SK-N-SH (cell line): ENCODE measurements at regions not wholly inside any gene's neighbourhood (a gene's known extent, or its start where the extent isn't known, plus 50 kb on each side); places are given as distances from the start of the nearest gene placed in this dataset.

Experiments used
- EZH2phosphoT487 ChIP-seq: fragments of 200-600 bp; sonication (generic); IDR thresholded peaks from 2 replicates; pipeline ENCODE4 v1.6.1; 2017; ENCODE audit warnings: low read depth, mixed run types, mild to moderate bottlenecking, antibody characterized with exemption, moderate library complexity, borderline replicate concordance
- FOXJ3 ChIP-seq: sonication (generic); formaldehyde crosslinking; IDR thresholded peaks from 2 replicates; pipeline ENCODE4 v1.5.1; 2020; ENCODE audit warnings: mild to moderate bottlenecking, missing genetic modification reagents
- GABPA ChIP-seq: IDR thresholded peaks from 2 replicates; pipeline ENCODE4 v1.4.0; 2012; ENCODE audit warnings: low read depth, mild to moderate bottlenecking
- RAD21 ChIP-seq: IDR thresholded peaks from 2 replicates; pipeline ENCODE4 v1.6.1; 2012; ENCODE audit warnings: mild to moderate bottlenecking, low read length
- RCOR1 ChIP-seq: fragments of 150-350 bp; IDR thresholded peaks from 2 replicates; pipeline ENCODE4 v1.6.1; 2017; ENCODE audit warnings: antibody characterized with exemption, low read length
- SIN3A ChIP-seq: IDR thresholded peaks from 2 replicates; pipeline ENCODE4 v1.6.1; 2012; ENCODE audit warnings: low read depth, mild to moderate bottlenecking, low read length, moderate library complexity, borderline replicate concordance
- YY1 ChIP-seq: IDR thresholded peaks from 2 replicates; pipeline ENCODE4 v1.4.0; 2012; ENCODE audit warnings: low read depth, mild to moderate bottlenecking
- TF ChIP-seq, protein P1 (sequence below): fragments of 200-600 bp; sonication (generic); IDR thresholded peaks from 2 replicates; pipeline ENCODE4 v1.6.1; 2017; ENCODE audit warnings: antibody characterized with exemption, mild to moderate bottlenecking, moderate library complexity
- TF ChIP-seq, protein P2 (sequence below): IDR thresholded peaks from 2 replicates; pipeline ENCODE4 v1.4.0; 2012; ENCODE audit warnings: low read depth, borderline replicate concordance
- TF ChIP-seq, protein P3 (sequence below): IDR thresholded peaks from 2 replicates; pipeline ENCODE4 v1.4.0; 2012; ENCODE audit warnings: low read depth
- TF ChIP-seq, protein P4 (sequence below): fragments of 150-350 bp; IDR thresholded peaks from 2 replicates; pipeline ENCODE4 v1.6.1; 2017; ENCODE audit warnings: antibody characterized with exemption, low read length, low read depth, borderline replicate concordance

DNA sequence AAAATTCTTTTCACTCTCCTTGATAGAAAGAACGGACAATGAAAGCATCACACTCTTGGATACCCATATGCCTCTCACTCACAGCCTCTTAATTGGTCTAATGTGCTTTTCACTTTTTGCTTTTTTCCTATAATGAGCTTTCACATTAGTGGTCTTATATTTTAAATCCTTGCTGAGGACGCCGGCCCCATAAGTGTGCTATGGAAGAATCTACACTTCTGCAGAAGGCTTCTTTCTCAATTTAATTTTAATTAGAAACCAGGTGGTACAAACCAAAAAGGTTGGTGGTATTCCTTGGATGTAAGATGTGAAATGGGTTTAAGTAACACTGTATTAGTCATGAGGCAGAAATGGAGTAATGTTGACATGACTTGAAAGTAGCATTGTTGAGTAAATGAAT is 190.6 kb upstream of the NFIA start:
- TF ChIP-seq RCOR1 = no peak
- TF ChIP-seq, protein P1, sequence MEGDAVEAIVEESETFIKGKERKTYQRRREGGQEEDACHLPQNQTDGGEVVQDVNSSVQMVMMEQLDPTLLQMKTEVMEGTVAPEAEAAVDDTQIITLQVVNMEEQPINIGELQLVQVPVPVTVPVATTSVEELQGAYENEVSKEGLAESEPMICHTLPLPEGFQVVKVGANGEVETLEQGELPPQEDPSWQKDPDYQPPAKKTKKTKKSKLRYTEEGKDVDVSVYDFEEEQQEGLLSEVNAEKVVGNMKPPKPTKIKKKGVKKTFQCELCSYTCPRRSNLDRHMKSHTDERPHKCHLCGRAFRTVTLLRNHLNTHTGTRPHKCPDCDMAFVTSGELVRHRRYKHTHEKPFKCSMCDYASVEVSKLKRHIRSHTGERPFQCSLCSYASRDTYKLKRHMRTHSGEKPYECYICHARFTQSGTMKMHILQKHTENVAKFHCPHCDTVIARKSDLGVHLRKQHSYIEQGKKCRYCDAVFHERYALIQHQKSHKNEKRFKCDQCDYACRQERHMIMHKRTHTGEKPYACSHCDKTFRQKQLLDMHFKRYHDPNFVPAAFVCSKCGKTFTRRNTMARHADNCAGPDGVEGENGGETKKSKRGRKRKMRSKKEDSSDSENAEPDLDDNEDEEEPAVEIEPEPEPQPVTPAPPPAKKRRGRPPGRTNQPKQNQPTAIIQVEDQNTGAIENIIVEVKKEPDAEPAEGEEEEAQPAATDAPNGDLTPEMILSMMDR = no peak
- TF ChIP-seq, protein P2, sequence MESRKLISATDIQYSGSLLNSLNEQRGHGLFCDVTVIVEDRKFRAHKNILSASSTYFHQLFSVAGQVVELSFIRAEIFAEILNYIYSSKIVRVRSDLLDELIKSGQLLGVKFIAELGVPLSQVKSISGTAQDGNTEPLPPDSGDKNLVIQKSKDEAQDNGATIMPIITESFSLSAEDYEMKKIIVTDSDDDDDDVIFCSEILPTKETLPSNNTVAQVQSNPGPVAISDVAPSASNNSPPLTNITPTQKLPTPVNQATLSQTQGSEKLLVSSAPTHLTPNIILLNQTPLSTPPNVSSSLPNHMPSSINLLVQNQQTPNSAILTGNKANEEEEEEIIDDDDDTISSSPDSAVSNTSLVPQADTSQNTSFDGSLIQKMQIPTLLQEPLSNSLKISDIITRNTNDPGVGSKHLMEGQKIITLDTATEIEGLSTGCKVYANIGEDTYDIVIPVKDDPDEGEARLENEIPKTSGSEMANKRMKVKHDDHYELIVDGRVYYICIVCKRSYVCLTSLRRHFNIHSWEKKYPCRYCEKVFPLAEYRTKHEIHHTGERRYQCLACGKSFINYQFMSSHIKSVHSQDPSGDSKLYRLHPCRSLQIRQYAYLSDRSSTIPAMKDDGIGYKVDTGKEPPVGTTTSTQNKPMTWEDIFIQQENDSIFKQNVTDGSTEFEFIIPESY = no peak
- TF ChIP-seq EZH2phosphoT487 = no peak
- TF ChIP-seq YY1 = no peak
- TF ChIP-seq GABPA = no peak
- TF ChIP-seq FOXJ3 (CRISPR knock-in tag) = no peak
- no peak for TF ChIP-seq RAD21
- TF ChIP-seq SIN3A = no peak
- TF ChIP-seq, protein P3, sequence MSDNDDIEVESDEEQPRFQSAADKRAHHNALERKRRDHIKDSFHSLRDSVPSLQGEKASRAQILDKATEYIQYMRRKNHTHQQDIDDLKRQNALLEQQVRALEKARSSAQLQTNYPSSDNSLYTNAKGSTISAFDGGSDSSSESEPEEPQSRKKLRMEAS = no peak
- TF ChIP-seq, protein P4, sequence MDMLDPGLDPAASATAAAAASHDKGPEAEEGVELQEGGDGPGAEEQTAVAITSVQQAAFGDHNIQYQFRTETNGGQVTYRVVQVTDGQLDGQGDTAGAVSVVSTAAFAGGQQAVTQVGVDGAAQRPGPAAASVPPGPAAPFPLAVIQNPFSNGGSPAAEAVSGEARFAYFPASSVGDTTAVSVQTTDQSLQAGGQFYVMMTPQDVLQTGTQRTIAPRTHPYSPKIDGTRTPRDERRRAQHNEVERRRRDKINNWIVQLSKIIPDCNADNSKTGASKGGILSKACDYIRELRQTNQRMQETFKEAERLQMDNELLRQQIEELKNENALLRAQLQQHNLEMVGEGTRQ = no peak
